Right lobe of liver (tissue), 6 donors: ENCODE measurements at regions not wholly inside any gene's neighbourhood (a gene's known extent, or its start where the extent isn't known, plus 50 kb on each side); places are given as distances from the start of the nearest gene placed in this dataset.

Experiments
- ATAC-seq, 4 donors: fragments of 200-7000 bp; cut with Tn5 transposase; one replicate each; pipeline ENCODE4 v1.9.1; 2020; ENCODE audit warnings: mild to moderate bottlenecking in 4 of 4, moderate library complexity in 4 of 4
- DNase-seq, 3 donors: peaks; one replicate each; pipeline ENCODE4 v3.0.0-alpha.2; 2020
- H3K27ac ChIP-seq, 3 donors: fragments of 200-600 bp; one replicate each; pipeline ENCODE4 v1.8.0; 2022
- H3K27me3 ChIP-seq, 2 donors: fragments of 200-600 bp; one replicate each; pipeline ENCODE4 v1.8.0; 2022
- H3K36me3 ChIP-seq, 4 donors: fragments of 200-600 bp; sonication (generic) in 1 of 4; one replicate each; pipeline versions ENCODE4 v1.5.1 to v1.8.0; 2017 to 2022; ENCODE audit warnings: control low read depth in 1 of 4
- H3K4me1 ChIP-seq, 4 donors: fragments of 200-600 bp; sonication (generic) in 1 of 4; one replicate each; pipeline versions ENCODE4 v1.5.1 to v1.8.0; 2017 to 2022; ENCODE audit warnings: control low read depth in 1 of 4
- H3K4me3 ChIP-seq, 3 donors: fragments of 200-600 bp; one replicate each; pipeline ENCODE4 v1.8.0; 2022
- H3K9me3 ChIP-seq, 4 donors: fragments of 200-600 bp; sonication (generic) in 1 of 4; one replicate each; pipeline versions ENCODE4 v1.5.1 to v1.8.0; 2017 to 2022; ENCODE audit warnings: control low read depth in 1 of 4
- POLR2A ChIP-seq: fragments of 450-650 bp; IDR thresholded peaks from one replicate; pipeline ENCODE4 v1.6.1; 2017; ENCODE audit warnings: antibody characterized with exemption, mild to moderate bottlenecking
- WGBS: methylation state at CpG from one replicate; pipeline ENCODE4 v1.1.6; 2018; ENCODE audit warnings: low coverage, low lambda C conversion rate; ENCODE audit not compliant: insufficient coverage; ENCODE audit errors: missing lambda C conversion rate; 5-methylcytosine and 5-hydroxymethylcytosine counted together
- intact Hi-C, 2 donors: fragments of 100-400 bp; cut with DNase I; formaldehyde crosslinking; loops; one replicate each; pipeline versions ENCODE4 v1.11.2 to v1.14.1; 2022
- TF ChIP-seq, protein P1 (sequence below), 4 donors: fragments of 200-600 bp in 3 of 4; fragments of 450-650 bp in 1 of 4; IDR thresholded peaks; one replicate each; pipeline versions ENCODE4 v1.5.1 to v1.8.0; 2016 to 2022; ENCODE audit warnings: antibody characterized with exemption in 4 of 4, mild to moderate bottlenecking in 2 of 4
- donor health status: DM: no; HTN: yes; CAD: no.
- donor health status: DM: no; HTN: no; CAD: no.
- donor health status: DM: no; HTN: no; CAD: no.
- donor health status: DM: no; HTN: yes; CAD: no.
- donor health status: DM: no; HTN: yes; CAD: no.

DNA sequence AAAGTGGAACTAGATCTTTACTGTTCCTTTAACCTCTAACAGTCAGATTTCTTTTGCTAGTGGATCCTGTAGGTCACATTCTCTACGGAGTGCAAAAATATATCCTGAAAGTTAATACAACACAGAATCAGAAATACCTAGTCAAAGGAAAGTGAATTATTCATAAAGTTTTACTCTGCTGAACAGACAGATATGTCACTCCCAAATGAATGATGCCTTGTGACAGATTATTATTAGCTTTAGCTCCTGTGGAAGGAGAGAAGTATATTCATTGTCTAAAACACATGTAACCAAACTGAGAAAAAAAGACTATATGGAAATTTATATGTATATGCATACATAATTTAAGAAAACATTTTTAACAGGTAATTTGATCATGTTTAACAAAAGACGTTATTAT lies 1497.2 kb upstream of the RAG2 start:
- no peaks in the 10 kb centered on the region for H3K27me3 ChIP-seq
- 64% methylated on average over 2 of the region's 2 CpGs for WGBS
- intact Hi-C loops = no loop called here
- TF ChIP-seq, protein P1, sequence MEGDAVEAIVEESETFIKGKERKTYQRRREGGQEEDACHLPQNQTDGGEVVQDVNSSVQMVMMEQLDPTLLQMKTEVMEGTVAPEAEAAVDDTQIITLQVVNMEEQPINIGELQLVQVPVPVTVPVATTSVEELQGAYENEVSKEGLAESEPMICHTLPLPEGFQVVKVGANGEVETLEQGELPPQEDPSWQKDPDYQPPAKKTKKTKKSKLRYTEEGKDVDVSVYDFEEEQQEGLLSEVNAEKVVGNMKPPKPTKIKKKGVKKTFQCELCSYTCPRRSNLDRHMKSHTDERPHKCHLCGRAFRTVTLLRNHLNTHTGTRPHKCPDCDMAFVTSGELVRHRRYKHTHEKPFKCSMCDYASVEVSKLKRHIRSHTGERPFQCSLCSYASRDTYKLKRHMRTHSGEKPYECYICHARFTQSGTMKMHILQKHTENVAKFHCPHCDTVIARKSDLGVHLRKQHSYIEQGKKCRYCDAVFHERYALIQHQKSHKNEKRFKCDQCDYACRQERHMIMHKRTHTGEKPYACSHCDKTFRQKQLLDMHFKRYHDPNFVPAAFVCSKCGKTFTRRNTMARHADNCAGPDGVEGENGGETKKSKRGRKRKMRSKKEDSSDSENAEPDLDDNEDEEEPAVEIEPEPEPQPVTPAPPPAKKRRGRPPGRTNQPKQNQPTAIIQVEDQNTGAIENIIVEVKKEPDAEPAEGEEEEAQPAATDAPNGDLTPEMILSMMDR (IDR thresholded peaks at IDR 0.05) = no peak
- TF ChIP-seq POLR2A = no peak
- H3K27ac ChIP-seq = no peak overlapping the region
- H3K4me3 ChIP-seq = no peak overlapping the region
- no peak for DNase-seq
- no peaks in the 10 kb centered on the region for H3K36me3 ChIP-seq
- no peaks in the 10 kb centered on the region for H3K4me1 ChIP-seq
- no peak for ATAC-seq
- H3K9me3 ChIP-seq = no peaks in the 10 kb centered on the region

DNA sequence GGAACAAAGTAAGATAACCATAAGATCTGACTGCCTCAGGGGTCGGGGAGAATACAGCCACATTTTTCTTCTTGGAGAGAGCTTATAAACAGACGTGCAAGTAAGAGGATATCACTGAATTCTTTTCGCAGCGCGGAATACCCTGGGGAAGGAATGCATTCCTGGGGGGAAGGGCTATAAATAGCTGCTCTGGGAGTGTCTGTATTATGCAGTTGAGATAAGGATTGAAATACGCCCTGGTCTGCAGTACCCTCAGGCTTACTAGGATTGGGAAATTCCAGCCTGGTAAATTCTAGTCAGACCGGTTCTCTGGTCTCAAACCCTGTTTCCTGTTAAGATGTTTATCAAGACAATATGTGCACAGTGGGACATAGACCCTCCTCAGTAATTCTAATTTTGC lies 1491.7 kb upstream of the RAG2 start:
- Histone ChIP-seq H3K27ac (no peak overlapping the region), H3K4me3 (no peak overlapping the region), H3K27me3 (no peaks in the 10 kb centered on the region), H3K4me1 (no peaks in the 10 kb centered on the region), H3K9me3 (no peaks in the 10 kb centered on the region), H3K36me3 (no peaks in the 10 kb centered on the region)
- no peak for ATAC-seq
- intact Hi-C loops = no loop called here
- DNase-seq = no peak
- TF ChIP-seq, protein P1 (IDR thresholded peaks at IDR 0.05) = no peak
- no peak for TF ChIP-seq POLR2A
- 69% methylated on average over 6 of the region's 7 CpGs for WGBS

DNA sequence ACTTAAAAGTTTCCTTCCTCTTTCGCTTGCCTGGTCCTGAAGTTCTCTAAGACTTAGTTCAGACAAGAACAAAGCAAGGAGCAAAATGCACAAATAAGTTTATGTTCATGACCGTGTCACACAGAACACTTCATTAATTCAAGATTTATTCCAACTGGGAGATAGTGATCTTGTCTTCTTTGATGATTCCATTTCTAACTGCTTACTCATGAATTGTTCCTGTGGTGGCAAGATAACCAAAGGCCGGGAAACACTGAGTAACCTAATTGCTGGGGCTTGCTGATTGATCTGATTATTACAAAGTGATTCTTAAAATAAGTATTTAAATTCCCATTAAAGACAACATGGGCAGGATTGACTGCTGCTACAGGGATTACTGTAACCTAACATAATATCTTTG lies 1462.9 kb upstream of the RAG2 start:
- no peak for DNase-seq
- TF ChIP-seq POLR2A = no peak
- TF ChIP-seq, protein P1 (IDR thresholded peaks at IDR 0.05) = no peak

DNA sequence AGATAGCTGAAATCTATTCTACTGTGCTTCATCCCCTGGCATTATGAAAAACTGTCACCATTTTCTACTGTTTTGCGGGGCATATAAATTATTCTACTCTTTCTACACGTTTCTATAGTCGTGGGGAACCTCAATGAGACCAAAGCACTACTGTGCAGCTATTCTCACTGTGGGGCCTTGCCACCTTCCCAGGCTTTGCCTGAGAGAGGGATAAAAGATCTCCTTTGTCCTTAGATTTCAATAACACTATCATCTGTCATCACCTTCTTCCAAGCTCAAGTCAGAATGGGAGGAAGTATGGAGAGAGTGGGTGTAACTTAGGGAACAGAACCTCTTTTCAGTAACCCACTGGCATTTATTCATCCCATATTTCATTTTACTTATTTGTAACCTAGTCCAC lies 1462.1 kb upstream of the RAG2 start:
- Histone ChIP-seq H3K27me3 (no peaks in the 10 kb centered on the region), H3K36me3 (no peaks in the 10 kb centered on the region), H3K27ac (no peak overlapping the region), H3K9me3 (no peaks in the 10 kb centered on the region), H3K4me3 (no peak overlapping the region), H3K4me1 (no peaks in the 10 kb centered on the region)
- intact Hi-C loops = no loop called here
- DNase-seq = no peak
- WGBS = 43% methylated on average over 3 of the region's 3 CpGs
- ATAC-seq = no peak
- TF ChIP-seq, protein P1 (IDR thresholded peaks at IDR 0.05) = no peak
- no peak for TF ChIP-seq POLR2A

More for the DNA sequence above, 1462.9 kb upstream of the RAG2 start:
- no peak for ATAC-seq
- Histone ChIP-seq H3K36me3 (no peaks in the 10 kb centered on the region), H3K27ac (no peak overlapping the region), H3K9me3 (no peaks in the 10 kb centered on the region), H3K27me3 (no peaks in the 10 kb centered on the region), H3K4me3 (no peak overlapping the region), H3K4me1 (no peaks in the 10 kb centered on the region)
- 35% methylated on average over 3 of the region's 3 CpGs for WGBS
- intact Hi-C loops = no loop called here

DNA sequence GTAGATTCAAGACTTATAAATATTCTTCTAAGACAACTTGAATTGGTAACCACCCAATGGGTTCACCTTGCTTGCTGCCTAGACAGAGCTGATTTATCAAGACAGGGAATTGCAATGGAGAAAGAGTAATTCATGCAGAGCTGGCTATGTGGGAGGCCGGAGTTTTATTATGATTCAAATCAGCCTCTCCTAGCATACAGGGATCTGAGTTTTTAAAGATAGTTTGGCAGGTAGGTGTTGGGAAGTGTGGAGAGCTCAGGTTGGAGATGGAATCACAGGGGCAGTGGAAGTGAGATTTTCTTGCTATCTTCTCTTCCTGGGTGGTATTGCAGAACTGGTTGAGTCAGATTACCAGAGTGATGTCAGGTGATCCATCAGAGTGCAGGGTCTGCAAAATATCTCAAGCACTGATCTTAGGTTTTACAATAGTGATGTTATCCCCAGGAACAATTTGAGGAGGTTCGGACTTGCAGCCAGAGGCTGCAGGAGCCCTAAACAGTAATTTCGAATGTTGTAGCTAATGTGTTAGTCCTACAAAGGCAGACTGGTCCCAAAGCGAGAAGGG lies 1448.6 kb upstream of the RAG2 start:
- no peaks in the 10 kb centered on the region for H3K27me3 ChIP-seq
- no peak for DNase-seq
- TF ChIP-seq, protein P1 (IDR thresholded peaks at IDR 0.05) = no peak
- no peak for TF ChIP-seq POLR2A

More for the DNA sequence above, 1448.6 kb upstream of the RAG2 start:
- WGBS = 35% methylated on average over 4 of the region's 4 CpGs
- H3K36me3 ChIP-seq = no peaks in the 10 kb centered on the region
- H3K9me3 ChIP-seq = no peaks in the 10 kb centered on the region
- no peak overlapping the region for H3K4me3 ChIP-seq
- no peak for ATAC-seq
- intact Hi-C loops = no loop called here
- no peak overlapping the region for H3K27ac ChIP-seq
- H3K4me1 ChIP-seq = no peaks in the 10 kb centered on the region
